Heart right ventricle (tissue), 16 donors: ENCODE measurements at regions not wholly inside any gene's neighbourhood (a gene's known extent, or its start where the extent isn't known, plus 50 kb on each side); places are given as distances from the start of the nearest gene placed in this dataset.
A peak's percentile ranks its signal among the peaks of the same experiment; 100 is the strongest.

ENCODE experiments used
- ATAC-seq, 8 donors: fragments of 200-7000 bp; cut with Tn5 transposase; one replicate each; pipeline ENCODE4 v1.9.1; 2020; ENCODE audit warnings: mild to moderate bottlenecking in 8 of 8, moderate library complexity in 8 of 8, moderate number of reproducible peaks in 1 of 8
- DNase-seq, 2 donors: peaks; one replicate each; pipeline ENCODE4 v3.0.0-alpha.2; 2020
- H3K27ac ChIP-seq, 10 donors: fragments of 200-600 bp; sonication (generic) in 2 of 10; one replicate each; pipeline versions ENCODE4 v1.5.0 to v1.8.0; 2020 to 2022; ENCODE audit warnings: mild to moderate bottlenecking in 3 of 10
- H3K27me3 ChIP-seq, 7 donors: fragments of 200-600 bp; one replicate each; pipeline ENCODE4 v1.8.0; 2021 to 2022; ENCODE audit warnings: mild to moderate bottlenecking in 2 of 7
- H3K36me3 ChIP-seq, 9 donors: fragments of 200-600 bp; sonication (generic) in 1 of 9; one replicate each; pipeline versions ENCODE4 v1.5.0 to v1.8.0; 2020 to 2022; ENCODE audit warnings: mild to moderate bottlenecking in 2 of 9
- H3K4me1 ChIP-seq, 9 donors: fragments of 200-600 bp; sonication (generic) in 1 of 9; one replicate each; pipeline versions ENCODE4 v1.5.0 to v1.8.0; 2020 to 2022; ENCODE audit warnings: mild to moderate bottlenecking in 4 of 9
- H3K4me3 ChIP-seq, 10 donors: fragments of 200-600 bp; sonication (generic) in 2 of 10; one replicate each; pipeline versions ENCODE4 v1.5.0 to v1.8.0; 2020 to 2022; ENCODE audit warnings: mild to moderate bottlenecking in 7 of 10, moderate library complexity in 2 of 10
- H3K9me3 ChIP-seq, 11 donors: fragments of 200-600 bp in 10 of 11; sonication (generic) in 2 of 11; one replicate each; pipeline versions ENCODE4 v1.5.0 to v1.8.0; 2013 to 2022; ENCODE audit warnings: mild to moderate bottlenecking in 2 of 11, control low read depth in 1 of 11, moderate library complexity in 1 of 11
- CTCF ChIP-seq, 9 donors: fragments of 200-600 bp; sonication (generic) in 2 of 9; IDR thresholded peaks; one replicate each; pipeline versions ENCODE4 v1.5.0 to v1.8.0; 2021 to 2022; ENCODE audit warnings: antibody characterized with exemption in 9 of 9, mild to moderate bottlenecking in 5 of 9, moderate library complexity in 1 of 9
- WGBS, 2 donors: extraction: QIAGEN DNeasy Blood & Tissue Kit; methylation state at CpG; one replicate each; pipeline ENCODE4 v1.1.7; 2013; ENCODE audit warnings: inconsistent platforms in 1 of 2; 5-methylcytosine and 5-hydroxymethylcytosine counted together
- intact Hi-C, 10 donors: fragments of 100-400 bp; cut with DNase I; formaldehyde crosslinking; loops; one replicate each; pipeline versions ENCODE4 v1.11.1 to v1.14.2; 2022
- donor health status: Arrhythmogenic right ventricular cardiomyopathy.
- donor health status: ischemic (EF 13 %, LVEDD 7.1; RV severe dilation, severe dysfunction).
- donor health status: healthy with polysubstance abuse.
- donor health status: DM: no; HTN: yes; CAD: no.
- donor health status: DM: no; HTN: no; CAD: no.
- donor health status: ischemic (EF 25% LVEDD 6.9; RV normal size, moderate dysfunction).
- donor health status: ischemic (EF 25% LVEDD 5.7; RV mildly dilated, moderate dysfunction).
- donor health status: healthy.
- donor health status: DM: yes; HTN: yes; CAD: no.
- donor health status: Ischemic cardiomyopathy.
- donor health status: ischemic (EF 35%, LVEDD 5.7; RV mildly dilated, moderate dysfunction).
- donor health status: nonischemic (EF 11% LVEDD 7.7; RV severe dilation, severe dysfunction).
- donor health status: DM: yes; HTN: yes; CAD: no.
- donor health status: PGD.
- donor health status: ischemic (EF 29% LVEDD 5.4; RV normal size, mild dysfunction).
- donor health status: nonischemic (EF 23%, LVEDD 6.1; RV moderate dilation, normal function).

GRCh38 chr10:57992321-57993077 lies 275.2 kb downstream of the IPMK start:
- H3K27ac ChIP-seq, result no peak overlapping the region

GRCh38 chr10:57988964-57989363 lies 278.7 kb downstream of the IPMK start:
- intact Hi-C loops, result no loop called here
- no peak for ATAC-seq
- H3K9me3 ChIP-seq, result no peaks in the 10 kb centered on the region
- H3K4me1 ChIP-seq, result no peaks in the 10 kb centered on the region
- H3K27ac ChIP-seq, result no peak overlapping the region
- H3K27me3 ChIP-seq, result no peaks in the 10 kb centered on the region
- no peaks in the 10 kb centered on the region for H3K36me3 ChIP-seq
- WGBS, 2 donors, result 72 to 74% methylated on average over 2 of the region's 2 CpGs
- DNase-seq, result no peak
- TF ChIP-seq CTCF (IDR thresholded peaks at IDR 0.05), result no peak
- no peak overlapping the region for H3K4me3 ChIP-seq

More at GRCh38 chr10:57992321-57993077, 275.2 kb downstream of the IPMK start:
- no peak overlapping the region for H3K4me3 ChIP-seq
- no peaks in the 10 kb centered on the region for H3K36me3 ChIP-seq
- peak in 3 of 8 donors; percentile 25 to 54 (median 26) for ATAC-seq
- no peak for DNase-seq
- intact Hi-C loops, result loop anchor here in 1 of 10 donors (5.0 kb wide), 1 partner anchor 275 kb away; no protein-coding TSS in a partner anchor
- H3K9me3 ChIP-seq, result no peaks in the 10 kb centered on the region
- no peaks in the 10 kb centered on the region for H3K27me3 ChIP-seq
- no peak for TF ChIP-seq CTCF (IDR thresholded peaks at IDR 0.05)
- H3K4me1 ChIP-seq, result no peaks in the 10 kb centered on the region
- WGBS, 2 donors, result 52 to 56% methylated on average over 5 of the region's 5 CpGs

GRCh38 chr10:57987055-57987721 lies 280.5 kb downstream of the IPMK start:
- ATAC-seq (no peak), DNase-seq (no peak)
- no peak overlapping the region for H3K27ac ChIP-seq
- H3K4me1 ChIP-seq, result no peaks in the 10 kb centered on the region
- no peaks in the 10 kb centered on the region for H3K36me3 ChIP-seq
- no peaks in the 10 kb centered on the region for H3K9me3 ChIP-seq
- 79 to 80% methylated on average over 6 of the region's 6 CpGs for WGBS, 2 donors
- no peak overlapping the region for H3K4me3 ChIP-seq
- TF ChIP-seq CTCF (IDR thresholded peaks at IDR 0.05), result no peak
- intact Hi-C loops, result no loop called here
- H3K27me3 ChIP-seq, result no peaks in the 10 kb centered on the region

- WGBS, 2 donors, result 95 to 98% methylated on average over 1 of the region's 1 CpG
- Histone ChIP-seq H3K27ac (no peak overlapping the region), H3K36me3 (no peaks in the 10 kb centered on the region), H3K4me3 (no peak overlapping the region), H3K4me1 (no peaks in the 10 kb centered on the region), H3K9me3 (no peaks in the 10 kb centered on the region), H3K27me3 (no peaks in the 10 kb centered on the region)
- no peak for TF ChIP-seq CTCF (IDR thresholded peaks at IDR 0.05)
- intact Hi-C loops, result no loop called here
- no peak for ATAC-seq
- DNase-seq, result no peak
Measured at GRCh38 chr10:57986422-57986821, 281.3 kb downstream of the IPMK start.
